ENCODE measurements at regions not wholly inside any gene's neighbourhood (a gene's known extent, or its start where the extent isn't known, plus 50 kb on each side); places are given as distances from the start of the nearest gene placed in this dataset.
A peak's percentile ranks its signal among the peaks of the same experiment; 100 is the strongest.
"Not testable (repeated sequence)": the region's sequence is repeated elsewhere in the genome, so short reads cannot be mapped to it uniquely, and the experiment has no call there.

DNA sequence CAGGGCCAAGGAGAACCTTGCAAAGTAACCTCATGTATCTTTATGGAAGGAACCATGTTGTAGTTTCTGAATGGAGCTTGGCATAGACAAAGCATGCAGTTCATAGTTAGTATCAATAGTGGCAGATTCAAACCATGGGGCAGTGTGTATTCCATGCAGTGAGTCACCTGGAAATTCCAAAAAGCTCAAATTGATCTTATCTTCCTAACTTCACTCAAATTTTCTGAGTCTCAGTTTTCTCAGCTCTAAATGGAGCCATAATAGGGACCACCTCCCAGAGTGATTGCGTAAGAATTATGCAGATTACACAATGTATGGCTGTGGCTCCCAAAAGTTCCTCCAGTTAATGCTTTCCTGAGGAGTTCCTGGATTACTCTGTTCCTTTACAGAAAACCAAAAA lies 549.9 kb upstream of the KLF4 start:
- DNase-seq (ENCODE audit: low spot score) (no peak), ATAC-seq (ENCODE audit: low read depth) (peak; percentile 22; the same call in 1 of the 3 replicates)
- no peak overlapping the region for H3K4me3 ChIP-seq (ENCODE audit: severe bottlenecking)
- TF ChIP-seq CTCF (IDR thresholded peaks at IDR 0.05; ENCODE audit: poor library complexity, severe bottlenecking) = no peak
- peaks cover 15% of the 10 kb centered on the region for H3K9me3 ChIP-seq (ENCODE audit: severe bottlenecking)
- no peaks in the 10 kb centered on the region for H3K36me3 ChIP-seq (ENCODE audit: low read depth)
- no peaks in the 10 kb centered on the region for H3K27me3 ChIP-seq (ENCODE audit: insufficient read depth, poor library complexity, severe bottlenecking)
- H3K4me1 ChIP-seq (ENCODE audit: insufficient read depth, poor library complexity, severe bottlenecking) = peaks cover 36% of the 10 kb centered on the region
- H3K27ac ChIP-seq (ENCODE audit: poor library complexity, severe bottlenecking) = peak overlapping the region; percentile 99

GRCh38 chr9:108039012-108039411 lies 549.4 kb upstream of the KLF4 start:
- H3K27ac ChIP-seq (ENCODE audit: poor library complexity, severe bottlenecking) = peak overlapping the region; percentile 99
- DNase-seq (ENCODE audit: low spot score) (no peak), ATAC-seq (ENCODE audit: low read depth) (no peak; the same call in 2 of the 3 replicates)
- H3K4me3 ChIP-seq (ENCODE audit: severe bottlenecking) = no peak overlapping the region
- no peaks in the 10 kb centered on the region for H3K36me3 ChIP-seq (ENCODE audit: low read depth)
- no peak for TF ChIP-seq CTCF (IDR thresholded peaks at IDR 0.05; ENCODE audit: poor library complexity, severe bottlenecking)
- peaks cover 36% of the 10 kb centered on the region for H3K4me1 ChIP-seq (ENCODE audit: insufficient read depth, poor library complexity, severe bottlenecking)
- H3K9me3 ChIP-seq (ENCODE audit: severe bottlenecking) = peaks cover 15% of the 10 kb centered on the region
- H3K27me3 ChIP-seq (ENCODE audit: insufficient read depth, poor library complexity, severe bottlenecking) = no peaks in the 10 kb centered on the region

DNA sequence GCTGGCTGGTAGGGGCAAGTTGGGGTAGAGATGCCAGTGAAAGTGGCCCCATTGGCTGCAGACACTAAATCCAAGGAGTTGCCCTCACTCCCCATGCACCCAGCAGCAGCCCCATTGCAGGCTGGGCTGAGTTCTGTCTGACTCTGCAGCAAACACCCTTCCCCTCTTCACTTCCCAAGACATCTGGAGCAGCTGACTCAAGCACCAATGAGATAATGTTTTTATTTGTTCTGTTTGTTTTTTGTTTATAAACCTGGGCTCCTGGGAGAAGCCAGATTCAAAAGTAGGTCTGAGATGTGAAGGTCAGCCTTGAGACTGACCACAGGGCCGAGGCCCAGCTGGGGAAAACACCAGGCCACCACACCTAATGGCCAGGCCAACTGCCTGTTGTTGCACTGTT lies 545.9 kb upstream of the KLF4 start:
- no peak for TF ChIP-seq CTCF (IDR thresholded peaks at IDR 0.05; ENCODE audit: poor library complexity, severe bottlenecking)
- H3K27me3 ChIP-seq (ENCODE audit: insufficient read depth, poor library complexity, severe bottlenecking) = no peaks in the 10 kb centered on the region
- no peak overlapping the region for H3K4me3 ChIP-seq (ENCODE audit: severe bottlenecking)
- H3K9me3 ChIP-seq (ENCODE audit: severe bottlenecking) = no peaks in the 10 kb centered on the region
- no peak overlapping the region for H3K27ac ChIP-seq (ENCODE audit: poor library complexity, severe bottlenecking)
- no peak for ATAC-seq (ENCODE audit: low read depth)
- no peak for DNase-seq (ENCODE audit: low spot score)
- no peaks in the 10 kb centered on the region for H3K36me3 ChIP-seq (ENCODE audit: low read depth)
- peaks cover 19% of the 10 kb centered on the region for H3K4me1 ChIP-seq (ENCODE audit: insufficient read depth, poor library complexity, severe bottlenecking)

DNA sequence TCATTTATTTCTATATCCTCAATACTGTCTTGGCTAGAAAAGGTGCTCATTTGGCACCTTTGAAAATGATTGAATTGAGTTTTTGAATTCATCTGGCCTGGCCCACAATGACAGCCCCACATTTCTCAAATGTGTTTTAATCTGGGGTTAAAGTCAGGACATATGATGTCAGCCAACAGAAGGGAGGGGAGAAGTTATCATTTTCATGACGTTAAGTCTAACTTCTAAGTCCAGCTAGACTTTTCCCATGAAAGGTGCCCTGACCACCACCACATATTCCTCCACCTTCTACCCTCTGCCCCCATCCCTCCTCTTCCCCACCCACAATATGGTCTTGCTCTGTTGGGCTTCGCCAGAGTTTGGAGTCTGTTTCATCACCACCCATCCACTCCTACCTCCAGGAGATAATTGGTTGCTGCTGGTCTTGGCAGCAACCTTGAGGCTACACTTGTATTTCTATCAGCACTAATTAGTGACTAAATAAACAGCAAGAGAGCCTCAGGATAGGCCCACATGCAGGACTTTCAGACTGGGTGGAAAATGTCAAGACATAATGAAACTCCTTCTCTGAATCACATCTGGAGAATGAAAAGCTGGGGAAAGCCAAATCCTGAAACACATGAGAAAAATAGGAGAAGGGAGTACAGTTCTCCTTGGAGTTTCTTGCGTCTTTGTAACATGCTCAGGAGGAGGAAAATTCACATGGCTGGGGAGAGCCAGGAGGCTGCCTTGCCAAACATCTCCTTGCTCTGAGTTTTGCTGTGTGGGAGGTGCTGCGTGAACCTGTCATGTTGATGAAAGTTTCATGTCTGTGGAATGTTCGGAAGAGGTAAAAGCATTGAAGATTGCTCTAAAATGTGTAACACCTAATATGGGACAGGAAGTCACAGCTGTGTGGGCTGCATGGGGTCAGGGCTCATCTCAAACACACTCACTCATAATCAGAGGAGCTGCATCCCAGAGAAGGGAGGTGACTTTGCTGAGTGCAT lies 544.7 kb upstream of the KLF4 start:
- DNase-seq (ENCODE audit: low spot score) (no peak), ATAC-seq (ENCODE audit: low read depth) (peak; percentile 50; the same call in 1 of the 3 replicates)
- Histone ChIP-seq H3K4me1 (ENCODE audit: insufficient read depth, poor library complexity, severe bottlenecking) (peaks cover 7% of the 10 kb centered on the region), H3K27ac (ENCODE audit: poor library complexity, severe bottlenecking) (no peak overlapping the region), H3K4me3 (ENCODE audit: severe bottlenecking) (no peak overlapping the region), H3K9me3 (ENCODE audit: severe bottlenecking) (no peaks in the 10 kb centered on the region), H3K36me3 (ENCODE audit: low read depth) (no peaks in the 10 kb centered on the region), H3K27me3 (ENCODE audit: insufficient read depth, poor library complexity, severe bottlenecking) (no peaks in the 10 kb centered on the region)
- no peak for TF ChIP-seq CTCF (IDR thresholded peaks at IDR 0.05; ENCODE audit: poor library complexity, severe bottlenecking)

GRCh38 chr9:108032079-108032478 lies 542.5 kb upstream of the KLF4 start:
- H3K27ac ChIP-seq (ENCODE audit: poor library complexity, severe bottlenecking); H3K27me3 ChIP-seq (ENCODE audit: insufficient read depth, poor library complexity, severe bottlenecking); H3K9me3 ChIP-seq (ENCODE audit: severe bottlenecking); H3K4me1 ChIP-seq (ENCODE audit: insufficient read depth, poor library complexity, severe bottlenecking); ATAC-seq (ENCODE audit: low read depth); H3K36me3 ChIP-seq (ENCODE audit: low read depth); DNase-seq (ENCODE audit: low spot score); H3K4me3 ChIP-seq (ENCODE audit: severe bottlenecking): not testable (repeated sequence)

GRCh38 chr9:108031221-108031620 lies 541.7 kb upstream of the KLF4 start:
- H3K27ac ChIP-seq (ENCODE audit: poor library complexity, severe bottlenecking); H3K4me3 ChIP-seq (ENCODE audit: severe bottlenecking); ATAC-seq (ENCODE audit: low read depth); H3K27me3 ChIP-seq (ENCODE audit: insufficient read depth, poor library complexity, severe bottlenecking); DNase-seq (ENCODE audit: low spot score); H3K9me3 ChIP-seq (ENCODE audit: severe bottlenecking); H3K4me1 ChIP-seq (ENCODE audit: insufficient read depth, poor library complexity, severe bottlenecking); H3K36me3 ChIP-seq (ENCODE audit: low read depth): not testable (repeated sequence)

DNA sequence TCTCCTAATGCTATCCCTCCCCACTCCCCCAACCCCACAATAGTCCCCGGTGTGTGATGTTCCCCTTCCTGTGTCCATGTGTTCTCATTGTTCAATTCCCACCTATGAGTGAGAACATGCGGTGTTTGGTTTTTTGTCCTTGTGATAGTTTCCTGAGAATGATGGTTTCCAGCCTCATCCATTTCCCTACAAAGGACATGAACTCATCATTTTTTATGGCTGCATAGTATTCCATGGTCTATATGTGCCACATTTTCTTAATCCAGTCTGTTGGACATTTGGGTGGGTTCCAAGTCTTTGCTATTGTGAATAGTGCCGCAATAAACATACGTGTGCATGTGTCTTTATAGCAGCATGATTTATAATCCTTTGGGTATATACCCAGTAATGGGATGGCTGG lies 537.1 kb upstream of the KLF4 start:
- H3K36me3 ChIP-seq (ENCODE audit: low read depth); DNase-seq (ENCODE audit: low spot score); H3K4me3 ChIP-seq (ENCODE audit: severe bottlenecking); H3K4me1 ChIP-seq (ENCODE audit: insufficient read depth, poor library complexity, severe bottlenecking); H3K27ac ChIP-seq (ENCODE audit: poor library complexity, severe bottlenecking); ATAC-seq (ENCODE audit: low read depth); H3K27me3 ChIP-seq (ENCODE audit: insufficient read depth, poor library complexity, severe bottlenecking); H3K9me3 ChIP-seq (ENCODE audit: severe bottlenecking): not testable (repeated sequence)

Data from RWPE2 (cell line).